Effector memory CD4-positive, alpha-beta T cell (primary cell): ENCODE measurements at regions not wholly inside any gene's neighbourhood (a gene's known extent, or its start where the extent isn't known, plus 50 kb on each side); places are given as distances from the start of the nearest gene placed in this dataset.

Experiments used
- DNase-seq, 3 donors: peaks; one replicate each; pipeline ENCODE4 v3.0.0-alpha.2; 2020
- H3K27ac ChIP-seq: 2 replicates; pipeline ENCODE4 v1.7.0; 2013; ENCODE audit warnings: mild to moderate bottlenecking, low read length, moderate library complexity; ENCODE audit not compliant: insufficient read depth, poor library complexity, severe bottlenecking
- H3K27me3 ChIP-seq: replicated peaks from 2 replicates; pipeline ENCODE4 v1.7.0; 2013; ENCODE audit warnings: mild to moderate bottlenecking, low read length; ENCODE audit not compliant: insufficient read depth, control insufficient read depth, poor library complexity, severe bottlenecking
- H3K36me3 ChIP-seq: 2 replicates; pipeline ENCODE4 v1.7.0; 2013; ENCODE audit warnings: mild to moderate bottlenecking, low read length, moderate library complexity; ENCODE audit not compliant: control insufficient read depth, insufficient read depth
- H3K4me1 ChIP-seq: 2 replicates; pipeline ENCODE4 v1.7.0; 2013; ENCODE audit warnings: low read length, mild to moderate bottlenecking; ENCODE audit not compliant: control insufficient read depth, insufficient read depth, poor library complexity, severe bottlenecking
- H3K4me3 ChIP-seq: 2 replicates; pipeline ENCODE4 v1.7.0; 2013; ENCODE audit warnings: low read length, low read depth, mild to moderate bottlenecking; ENCODE audit not compliant: insufficient read depth, poor library complexity, severe bottlenecking
- H3K9me3 ChIP-seq: 2 replicates; pipeline ENCODE4 v1.7.0; 2013; ENCODE audit warnings: mild to moderate bottlenecking, low read length, moderate library complexity; ENCODE audit not compliant: control insufficient read depth

GRCh38 chr11:128021349-128022006 is 565.9 kb downstream of the ETS1 start:
- DNase-seq: no peak
- H3K27me3 ChIP-seq: no peaks in the 10 kb centered on the region
- no peak overlapping the region for H3K27ac ChIP-seq
- no peaks in the 10 kb centered on the region for H3K4me1 ChIP-seq
- no peaks in the 10 kb centered on the region for H3K9me3 ChIP-seq
- H3K36me3 ChIP-seq: no peaks in the 10 kb centered on the region
- no peak overlapping the region for H3K4me3 ChIP-seq

- Histone ChIP-seq H3K4me1 (no peaks in the 10 kb centered on the region), H3K27ac (no peak overlapping the region), H3K27me3 (no peaks in the 10 kb centered on the region), H3K4me3 (no peak overlapping the region), H3K36me3 (no peaks in the 10 kb centered on the region), H3K9me3 (no peaks in the 10 kb centered on the region)
- DNase-seq: no peak
These were observed 568.7 kb downstream of the ETS1 start for GRCh38 chr11:128018692-128019091.

GRCh38 chr11:128005562-128005961 is 581.8 kb downstream of the ETS1 start:
- H3K4me1 ChIP-seq: no peaks in the 10 kb centered on the region
- no peaks in the 10 kb centered on the region for H3K9me3 ChIP-seq
- no peak overlapping the region for H3K4me3 ChIP-seq
- H3K27ac ChIP-seq: no peak overlapping the region
- DNase-seq: no peak
- peaks cover 3% of the 10 kb centered on the region for H3K27me3 ChIP-seq
- H3K36me3 ChIP-seq: no peaks in the 10 kb centered on the region

- H3K9me3 ChIP-seq: no peaks in the 10 kb centered on the region
- H3K4me3 ChIP-seq: no peak overlapping the region
- DNase-seq: no peak
- no peaks in the 10 kb centered on the region for H3K4me1 ChIP-seq
- H3K36me3 ChIP-seq: no peaks in the 10 kb centered on the region
- no peak overlapping the region for H3K27ac ChIP-seq
- H3K27me3 ChIP-seq: no peaks in the 10 kb centered on the region
These were observed 588.9 kb downstream of the ETS1 start for GRCh38 chr11:127998421-127998820.

GRCh38 chr11:127997594-127997993 is 589.8 kb downstream of the ETS1 start:
- H3K27ac ChIP-seq: no peak overlapping the region
- DNase-seq: no peak
- no peaks in the 10 kb centered on the region for H3K27me3 ChIP-seq
- no peaks in the 10 kb centered on the region for H3K36me3 ChIP-seq
- no peaks in the 10 kb centered on the region for H3K9me3 ChIP-seq
- no peak overlapping the region for H3K4me3 ChIP-seq
- H3K4me1 ChIP-seq: no peaks in the 10 kb centered on the region

- Histone ChIP-seq H3K36me3 (no peaks in the 10 kb centered on the region), H3K4me1 (no peaks in the 10 kb centered on the region), H3K27me3 (no peaks in the 10 kb centered on the region), H3K27ac (no peak overlapping the region), H3K9me3 (no peaks in the 10 kb centered on the region), H3K4me3 (no peak overlapping the region)
- DNase-seq: no peak
These were observed 590.5 kb downstream of the ETS1 start for GRCh38 chr11:127996825-127997224.

- no peaks in the 10 kb centered on the region for H3K9me3 ChIP-seq
- H3K4me1 ChIP-seq: no peaks in the 10 kb centered on the region
- no peak for DNase-seq
- H3K27ac ChIP-seq: no peak overlapping the region
- no peak overlapping the region for H3K4me3 ChIP-seq
- H3K27me3 ChIP-seq: no peaks in the 10 kb centered on the region
- no peaks in the 10 kb centered on the region for H3K36me3 ChIP-seq
These were observed 591.4 kb downstream of the ETS1 start for GRCh38 chr11:127995921-127996320.

GRCh38 chr11:127994736-127995135 is 592.6 kb downstream of the ETS1 start:
- no peak overlapping the region for H3K27ac ChIP-seq
- no peaks in the 10 kb centered on the region for H3K27me3 ChIP-seq
- no peaks in the 10 kb centered on the region for H3K36me3 ChIP-seq
- H3K9me3 ChIP-seq: no peaks in the 10 kb centered on the region
- DNase-seq: no peak
- H3K4me3 ChIP-seq: no peak overlapping the region
- H3K4me1 ChIP-seq: no peaks in the 10 kb centered on the region

GRCh38 chr11:127993788-127994187 is 593.6 kb downstream of the ETS1 start:
- DNase-seq: no peak
- no peaks in the 10 kb centered on the region for H3K9me3 ChIP-seq

GRCh38 chr11:127993281-127993680 is 594.1 kb downstream of the ETS1 start:
- Histone ChIP-seq H3K36me3 (no peaks in the 10 kb centered on the region), H3K4me3 (no peak overlapping the region), H3K9me3 (no peaks in the 10 kb centered on the region), H3K4me1 (no peaks in the 10 kb centered on the region), H3K27ac (no peak overlapping the region), H3K27me3 (no peaks in the 10 kb centered on the region)
- DNase-seq: no peak

More at GRCh38 chr11:127993788-127994187, 593.6 kb downstream of the ETS1 start:
- H3K4me3 ChIP-seq: no peak overlapping the region
- H3K27ac ChIP-seq: no peak overlapping the region
- no peaks in the 10 kb centered on the region for H3K27me3 ChIP-seq
- H3K4me1 ChIP-seq: no peaks in the 10 kb centered on the region
- no peaks in the 10 kb centered on the region for H3K36me3 ChIP-seq
